Aorta (tissue), 5 donors: ENCODE measurements at regions not wholly inside any gene's neighbourhood (a gene's known extent, or its start where the extent isn't known, plus 50 kb on each side); places are given as distances from the start of the nearest gene placed in this dataset.

Source experiments
- ATAC-seq: fragments of 200-7000 bp; cut with Tn5 transposase; one replicate; pipeline ENCODE4 v1.9.1; 2022; ENCODE audit warnings: moderate library complexity; ENCODE audit not compliant: low FRiP score
- DNase-seq, 2 donors: peaks; one replicate each; pipeline ENCODE4 v3.0.0-alpha.2; 2020
- H3K27ac ChIP-seq, 2 donors: one replicate each; pipeline ENCODE4 v1.5.1; 2013; ENCODE audit warnings: low read length in 2 of 2, mild to moderate bottlenecking in 2 of 2, moderate library complexity in 2 of 2, control low read depth in 1 of 2, inconsistent platforms in 1 of 2, low read depth in 1 of 2
- H3K27me3 ChIP-seq, 2 donors: one replicate each; pipeline ENCODE4 v1.6.1; 2013; ENCODE audit warnings: control low read depth in 1 of 2, low read length in 1 of 2, mild to moderate bottlenecking in 1 of 2, moderate library complexity in 1 of 2; ENCODE audit not compliant: insufficient read depth in 2 of 2, control insufficient read depth in 1 of 2
- H3K36me3 ChIP-seq, 2 donors: one replicate each; pipeline ENCODE4 v1.6.1; 2013; ENCODE audit warnings: control low read depth in 1 of 2, low read length in 1 of 2, mild to moderate bottlenecking in 1 of 2; ENCODE audit not compliant: insufficient read depth in 2 of 2, control insufficient read depth in 1 of 2
- H3K4me1 ChIP-seq, 2 donors: one replicate each; pipeline ENCODE4 v1.6.1; 2013; ENCODE audit warnings: low read length in 2 of 2, control low read depth in 1 of 2, mild to moderate bottlenecking in 1 of 2, moderate library complexity in 1 of 2; ENCODE audit not compliant: insufficient read depth in 2 of 2, control insufficient read depth in 1 of 2
- H3K4me3 ChIP-seq, 2 donors: one replicate each; pipeline ENCODE4 v1.5.1; 2013; ENCODE audit warnings: low read length in 2 of 2, control low read depth in 1 of 2, mild to moderate bottlenecking in 1 of 2
- H3K9me3 ChIP-seq: one replicate; pipeline ENCODE4 v1.6.1; 2013; ENCODE audit warnings: mild to moderate bottlenecking, low read length; ENCODE audit not compliant: control insufficient read depth
- WGBS, 2 donors: extraction: QIAGEN DNeasy Blood & Tissue Kit; methylation state at CpG; one replicate each; pipeline ENCODE4 v1.1.7; 2013; 5-methylcytosine and 5-hydroxymethylcytosine counted together
- intact Hi-C, 2 donors: fragments of 100-400 bp; cut with DNase I; formaldehyde crosslinking; loops; one replicate each; pipeline versions ENCODE4 v1.14.2 to v1.15.0; 2022
- donor health status: healthy with polysubstance abuse.
- donor health status: Bipolar disorder and iron deficiency.
- donor health status: DM: no; HTN: no; CAD: no.
- donor health status: DM: no; HTN: no; CAD: no.
- donor health status: DM: yes; HTN: yes; CAD: no.

- H3K27ac ChIP-seq = no peak overlapping the region
- intact Hi-C loops = no loop called here
- H3K36me3 ChIP-seq = no peaks in the 10 kb centered on the region
- H3K4me1 ChIP-seq = no peaks in the 10 kb centered on the region
- H3K4me3 ChIP-seq = no peak overlapping the region
- no peak for DNase-seq
- ATAC-seq = no peak
- 93 to 96% methylated on average over 4 of the region's 4 CpGs for WGBS, 2 donors
- no peaks in the 10 kb centered on the region for H3K27me3 ChIP-seq
- H3K9me3 ChIP-seq = no peaks in the 10 kb centered on the region
Observed at GRCh38 chr11:10358696-10359095, 53.8 kb downstream of the ADM start.

- no peak for ATAC-seq
- Histone ChIP-seq H3K36me3 (no peaks in the 10 kb centered on the region), H3K27me3 (no peaks in the 10 kb centered on the region), H3K4me3 (no peak overlapping the region), H3K9me3 (no peaks in the 10 kb centered on the region), H3K4me1 (no peaks in the 10 kb centered on the region), H3K27ac (no peak overlapping the region)
- intact Hi-C loops = no loop called here
- DNase-seq = no peak
- 83 to 91% methylated on average over 1 of the region's 1 CpG for WGBS, 2 donors
Observed at GRCh38 chr11:10359171-10359570, 54.3 kb downstream of the ADM start.

GRCh38 chr11:10360835-10361234 lies 56.0 kb downstream of the ADM start:
- ATAC-seq (no peak), DNase-seq (no peak)
- Histone ChIP-seq H3K27ac (no peak overlapping the region), H3K4me1 (no peaks in the 10 kb centered on the region), H3K9me3 (no peaks in the 10 kb centered on the region), H3K27me3 (no peaks in the 10 kb centered on the region), H3K36me3 (no peaks in the 10 kb centered on the region), H3K4me3 (no peak overlapping the region)
- intact Hi-C loops = no loop called here

- Histone ChIP-seq H3K4me1 (no peaks in the 10 kb centered on the region), H3K4me3 (no peak overlapping the region), H3K9me3 (no peaks in the 10 kb centered on the region), H3K27ac (no peak overlapping the region), H3K36me3 (no peaks in the 10 kb centered on the region), H3K27me3 (no peaks in the 10 kb centered on the region)
- DNase-seq (no peak), ATAC-seq (no peak)
- intact Hi-C loops = no loop called here
- 89% methylated on average over 5 of the region's 5 CpGs for WGBS, 2 donors
Observed at GRCh38 chr11:10365045-10365444, 60.2 kb downstream of the ADM start.

- Histone ChIP-seq H3K9me3 (no peaks in the 10 kb centered on the region), H3K36me3 (no peaks in the 10 kb centered on the region), H3K4me1 (no peaks in the 10 kb centered on the region), H3K27me3 (no peaks in the 10 kb centered on the region), H3K4me3 (no peak overlapping the region), H3K27ac (no peak overlapping the region)
- ATAC-seq = peak; percentile 93
- 12 to 14% methylated on average over 8 of the region's 8 CpGs for WGBS, 2 donors
- peak; percentile 87 to 91 for DNase-seq
- intact Hi-C loops = no loop called here
Observed at GRCh38 chr11:10366568-10367331, 61.9 kb downstream of the ADM start.

GRCh38 chr11:10371926-10372641 lies 67.2 kb downstream of the ADM start:
- no peaks in the 10 kb centered on the region for H3K27me3 ChIP-seq
- H3K9me3 ChIP-seq = no peaks in the 10 kb centered on the region
- no peak overlapping the region for H3K27ac ChIP-seq
- H3K4me3 ChIP-seq = no peak overlapping the region
- no peaks in the 10 kb centered on the region for H3K36me3 ChIP-seq
- ATAC-seq = no peak
- no peaks in the 10 kb centered on the region for H3K4me1 ChIP-seq
- intact Hi-C loops = no loop called here
- WGBS, 2 donors = 67 to 81% methylated on average over 7 of the region's 7 CpGs
- DNase-seq = no peak

GRCh38 chr11:10373340-10373739 lies 68.5 kb downstream of the ADM start:
- Histone ChIP-seq H3K4me3 (no peak overlapping the region), H3K27me3 (no peaks in the 10 kb centered on the region), H3K4me1 (no peaks in the 10 kb centered on the region), H3K27ac (no peak overlapping the region), H3K36me3 (no peaks in the 10 kb centered on the region), H3K9me3 (no peaks in the 10 kb centered on the region)
- intact Hi-C loops = no loop called here
- WGBS, 2 donors = 26 to 44% methylated on average over 3 of the region's 3 CpGs
- ATAC-seq (no peak), DNase-seq (no peak)

GRCh38 chr11:10373929-10374328 lies 69.1 kb downstream of the ADM start:
- intact Hi-C loops = no loop called here
- Histone ChIP-seq H3K4me1 (no peaks in the 10 kb centered on the region), H3K4me3 (no peak overlapping the region), H3K27me3 (no peaks in the 10 kb centered on the region), H3K27ac (no peak overlapping the region), H3K9me3 (no peaks in the 10 kb centered on the region), H3K36me3 (no peaks in the 10 kb centered on the region)
- 86 to 95% methylated on average over 1 of the region's 1 CpG for WGBS, 2 donors
- DNase-seq (no peak), ATAC-seq (no peak)

- no peaks in the 10 kb centered on the region for H3K27me3 ChIP-seq
- intact Hi-C loops = no loop called here
- H3K9me3 ChIP-seq = no peaks in the 10 kb centered on the region
- no peak overlapping the region for H3K4me3 ChIP-seq
- no peaks in the 10 kb centered on the region for H3K36me3 ChIP-seq
- ATAC-seq = no peak
- WGBS, 2 donors = 79 to 89% methylated on average over 1 of the region's 1 CpG
- H3K27ac ChIP-seq = no peak overlapping the region
- no peak for DNase-seq
- no peaks in the 10 kb centered on the region for H3K4me1 ChIP-seq
Observed at GRCh38 chr11:10374386-10374785, 69.5 kb downstream of the ADM start.
